Epithelial cell of proximal tubule (primary cell): ENCODE measurements at regions not wholly inside any gene's neighbourhood (a gene's known extent, or its start where the extent isn't known, plus 50 kb on each side); places are given as distances from the start of the nearest gene placed in this dataset.

ENCODE experiments used
- DNase-seq: peaks from one replicate; pipeline ENCODE4 v3.0.0-alpha.2; 2011; ENCODE audit warnings: low read depth
- H3K4me3 ChIP-seq: 2 replicates; pipeline ENCODE4 v1.5.1; 2011; ENCODE audit warnings: low read depth, mild to moderate bottlenecking, low read length
- TF ChIP-seq, protein P1 (sequence below): conservative IDR thresholded peaks from 2 replicates; pipeline ENCODE4 v1.5.1; 2012; ENCODE audit warnings: low read depth, mild to moderate bottlenecking, low read length

DNA sequence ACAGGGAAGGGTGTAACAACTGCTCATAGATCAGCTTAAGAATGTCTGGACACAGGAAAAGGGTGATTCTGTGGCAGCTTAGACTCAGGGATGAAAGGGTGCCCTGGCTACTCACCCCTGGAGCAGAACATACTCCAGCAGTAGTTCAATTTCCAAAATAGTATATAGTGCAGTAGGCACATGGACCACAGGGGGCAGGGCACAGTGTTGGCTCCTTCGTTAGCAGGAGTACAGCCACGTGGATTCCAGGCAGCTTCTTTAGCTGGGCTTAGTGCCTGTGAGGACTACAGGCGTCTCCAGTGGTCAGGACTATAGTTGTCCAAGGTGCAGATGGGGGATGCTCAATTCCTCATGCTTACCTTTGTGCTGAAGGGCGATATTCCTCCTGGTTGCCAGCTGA is 277.5 kb upstream of the DDX18 start:
- DNase-seq: no peak
- no peak overlapping the region for H3K4me3 ChIP-seq
- TF ChIP-seq, protein P1, sequence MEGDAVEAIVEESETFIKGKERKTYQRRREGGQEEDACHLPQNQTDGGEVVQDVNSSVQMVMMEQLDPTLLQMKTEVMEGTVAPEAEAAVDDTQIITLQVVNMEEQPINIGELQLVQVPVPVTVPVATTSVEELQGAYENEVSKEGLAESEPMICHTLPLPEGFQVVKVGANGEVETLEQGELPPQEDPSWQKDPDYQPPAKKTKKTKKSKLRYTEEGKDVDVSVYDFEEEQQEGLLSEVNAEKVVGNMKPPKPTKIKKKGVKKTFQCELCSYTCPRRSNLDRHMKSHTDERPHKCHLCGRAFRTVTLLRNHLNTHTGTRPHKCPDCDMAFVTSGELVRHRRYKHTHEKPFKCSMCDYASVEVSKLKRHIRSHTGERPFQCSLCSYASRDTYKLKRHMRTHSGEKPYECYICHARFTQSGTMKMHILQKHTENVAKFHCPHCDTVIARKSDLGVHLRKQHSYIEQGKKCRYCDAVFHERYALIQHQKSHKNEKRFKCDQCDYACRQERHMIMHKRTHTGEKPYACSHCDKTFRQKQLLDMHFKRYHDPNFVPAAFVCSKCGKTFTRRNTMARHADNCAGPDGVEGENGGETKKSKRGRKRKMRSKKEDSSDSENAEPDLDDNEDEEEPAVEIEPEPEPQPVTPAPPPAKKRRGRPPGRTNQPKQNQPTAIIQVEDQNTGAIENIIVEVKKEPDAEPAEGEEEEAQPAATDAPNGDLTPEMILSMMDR: no peak

DNA sequence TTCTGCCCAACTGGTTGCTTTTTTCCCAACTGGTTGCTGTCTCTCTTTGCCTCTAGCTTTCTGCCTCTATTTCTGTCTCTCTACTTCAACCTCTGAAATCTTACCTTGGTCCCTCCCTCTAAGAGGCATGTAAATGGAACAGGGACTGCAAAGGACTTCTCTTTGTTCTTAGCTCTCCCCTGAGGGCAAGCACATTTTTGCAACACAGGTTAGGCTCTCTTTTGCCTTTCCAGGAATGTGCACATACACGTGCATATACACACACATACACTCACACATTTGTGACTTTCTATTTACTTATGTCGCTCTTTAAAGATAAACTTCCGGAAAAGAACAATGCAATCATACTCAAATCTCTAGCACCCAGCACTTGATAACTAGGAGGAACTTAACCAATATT is 262.6 kb upstream of the DDX18 start:
- DNase-seq: no peak
- TF ChIP-seq, protein P1: no peak
- no peak overlapping the region for H3K4me3 ChIP-seq

DNA sequence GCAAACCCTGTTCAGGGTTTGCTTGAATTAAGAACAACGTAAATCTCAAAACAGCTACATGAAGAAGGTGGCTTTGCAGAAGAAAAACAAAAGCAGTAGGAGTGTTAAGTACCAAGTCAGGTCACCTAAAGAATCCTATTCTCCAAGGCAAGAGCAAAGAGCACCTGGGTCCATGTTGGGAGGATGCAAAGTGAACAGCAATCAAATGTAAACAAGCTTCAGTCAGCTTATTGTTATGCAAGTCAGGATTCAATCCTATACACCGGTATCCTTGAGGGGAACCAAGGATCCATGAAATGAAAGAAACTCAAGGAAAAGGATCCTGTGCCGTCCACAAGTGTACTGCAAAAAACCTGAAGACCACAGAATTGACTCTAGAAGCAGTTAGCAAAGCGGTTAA is 261.0 kb upstream of the DDX18 start:
- no peak overlapping the region for H3K4me3 ChIP-seq
- no peak for DNase-seq
- TF ChIP-seq, protein P1: no peak

DNA sequence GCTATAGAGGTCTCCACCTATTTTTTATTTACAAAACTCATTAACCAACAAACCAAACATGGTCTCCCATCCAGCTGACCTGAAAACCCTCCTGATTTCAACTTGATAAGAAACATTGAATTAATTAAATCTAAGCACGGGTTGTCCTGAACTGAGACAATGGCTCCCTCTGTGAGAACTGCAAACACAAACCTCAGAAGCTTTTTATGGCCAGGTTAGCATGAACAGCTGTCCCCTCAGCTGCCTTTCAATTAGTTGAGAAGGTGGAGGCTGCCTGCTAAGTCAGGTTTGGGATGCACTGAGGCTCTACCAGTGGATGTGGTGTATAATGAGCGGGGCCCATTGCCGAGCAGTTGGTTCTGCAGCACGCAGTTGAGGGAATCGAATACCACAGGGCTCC is 258.5 kb upstream of the DDX18 start:
- TF ChIP-seq, protein P1: no peak
- no peak overlapping the region for H3K4me3 ChIP-seq
- no peak for DNase-seq

DNA sequence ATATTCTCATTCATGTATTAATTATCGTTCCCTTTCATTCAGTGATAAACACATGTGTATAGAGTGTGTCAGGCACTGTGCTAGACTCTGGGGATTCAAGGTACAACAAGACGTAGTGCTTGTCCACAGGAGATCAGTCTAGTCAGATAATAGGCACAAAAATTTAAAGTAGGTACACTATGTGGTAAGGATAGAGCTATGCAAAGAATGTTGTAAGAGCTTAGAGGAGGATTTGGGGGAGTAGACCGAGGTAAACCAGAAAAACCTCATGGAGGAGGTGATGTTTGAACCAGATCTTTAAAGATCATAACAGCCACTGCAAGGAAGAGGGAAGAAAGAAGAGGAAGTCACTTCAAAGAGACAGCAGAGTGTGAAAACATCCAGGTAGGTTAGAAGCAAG is 256.9 kb upstream of the DDX18 start:
- H3K4me3 ChIP-seq: no peak overlapping the region
- TF ChIP-seq, protein P1: no peak
- no peak for DNase-seq

GRCh38 chr2:117562654-117563053 is 251.8 kb upstream of the DDX18 start:
- TF ChIP-seq, protein P1: no peak
- H3K4me3 ChIP-seq: no peak overlapping the region
- DNase-seq: no peak

DNA sequence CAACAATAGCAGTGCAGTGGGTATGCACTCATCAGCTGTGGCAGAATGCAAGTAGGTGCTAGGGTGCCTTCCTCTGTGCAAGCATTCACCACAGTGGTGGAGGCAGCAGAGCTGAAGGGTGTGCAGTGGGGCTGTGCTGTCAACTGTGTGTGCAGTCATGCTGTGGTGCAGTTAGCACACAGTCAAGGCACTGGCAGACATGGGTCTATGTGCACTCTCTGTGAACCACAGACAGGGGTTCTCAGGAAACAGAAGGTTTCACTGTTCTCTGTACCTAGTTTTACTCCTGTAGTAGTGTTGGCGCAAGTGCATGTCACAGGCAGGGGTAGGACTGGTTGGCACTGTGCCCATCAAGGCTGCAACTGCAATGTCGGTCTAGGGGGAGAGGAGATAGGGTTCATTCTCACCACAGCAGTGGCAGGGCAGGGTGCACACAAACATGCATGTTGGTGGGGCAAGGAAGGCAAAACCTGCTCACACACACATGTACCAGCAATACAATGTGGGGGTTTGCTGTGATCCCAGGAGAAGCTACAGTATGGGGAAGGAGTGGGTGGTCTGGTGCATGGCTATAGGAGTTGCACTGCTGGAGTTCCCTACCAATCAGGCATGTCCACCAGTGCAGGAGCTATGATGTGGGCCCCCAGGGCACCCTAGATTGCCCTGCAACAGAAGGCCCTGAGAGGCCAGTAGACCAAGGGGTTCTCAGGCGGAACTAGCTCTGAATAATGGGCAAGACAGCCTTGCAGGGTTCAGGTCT is 242.7 kb upstream of the DDX18 start:
- TF ChIP-seq, protein P1: no peak
- no peak overlapping the region for H3K4me3 ChIP-seq
- no peak for DNase-seq
